Suprapubic skin (tissue), 4 donors: ENCODE measurements at regions not wholly inside any gene's neighbourhood (a gene's known extent, or its start where the extent isn't known, plus 50 kb on each side); places are given as distances from the start of the nearest gene placed in this dataset.

Experiments used
- DNase-seq, 2 donors: peaks; one replicate each; pipeline ENCODE4 v3.0.0-alpha.2; 2019; ENCODE audit warnings: low spot score in 2 of 2
- H3K27ac ChIP-seq: fragments of 200-600 bp; sonication (generic); one replicate; pipeline ENCODE4 v1.5.1; 2019
- H3K27me3 ChIP-seq: fragments of 200-600 bp; sonication (generic); one replicate; pipeline ENCODE4 v1.5.1; 2019
- H3K36me3 ChIP-seq: fragments of 200-600 bp; sonication (generic); one replicate; pipeline ENCODE4 v1.5.1; 2019
- H3K4me1 ChIP-seq: fragments of 200-600 bp; sonication (generic); one replicate; pipeline ENCODE4 v1.5.1; 2019
- H3K4me3 ChIP-seq: fragments of 200-600 bp; sonication (generic); one replicate; pipeline ENCODE4 v1.5.1; 2019; ENCODE audit warnings: mild to moderate bottlenecking
- H3K9me3 ChIP-seq: fragments of 200-600 bp; sonication (generic); one replicate; pipeline ENCODE4 v1.5.1; 2019
- EP300 ChIP-seq: sonication (generic); formaldehyde crosslinking; IDR thresholded peaks from one replicate; pipeline ENCODE4 v1.6.1; 2017; ENCODE audit warnings: antibody characterized with exemption
- POLR2A ChIP-seq, 2 donors: fragments of 450-650 bp; IDR thresholded peaks; one replicate each; pipeline ENCODE4 v1.6.1; 2017; ENCODE audit warnings: antibody characterized with exemption in 2 of 2, mild to moderate bottlenecking in 2 of 2, moderate library complexity in 2 of 2
- POLR2AphosphoS5 ChIP-seq, 3 donors: sonication (generic); formaldehyde crosslinking; IDR thresholded peaks; one replicate each; pipeline ENCODE4 v1.6.1; 2017; ENCODE audit warnings: antibody characterized with exemption in 3 of 3
- WGBS: methylation state at CpG from one replicate; pipeline ENCODE4 v1.1.5; 2018; 5-methylcytosine and 5-hydroxymethylcytosine counted together
- TF ChIP-seq, protein P1 (sequence below), 2 donors: fragments of 200-600 bp in 1 of 2; fragments of 450-650 bp in 1 of 2; sonication (generic) in 1 of 2; IDR thresholded peaks; one replicate each; pipeline ENCODE4 v1.5.1; 2016 to 2019; ENCODE audit warnings: antibody characterized with exemption in 2 of 2, mild to moderate bottlenecking in 1 of 2, moderate library complexity in 1 of 2

- DNase-seq: no peak
- TF ChIP-seq POLR2AphosphoS5 (IDR thresholded peaks at IDR 0.05): no peak
- TF ChIP-seq, protein P1, sequence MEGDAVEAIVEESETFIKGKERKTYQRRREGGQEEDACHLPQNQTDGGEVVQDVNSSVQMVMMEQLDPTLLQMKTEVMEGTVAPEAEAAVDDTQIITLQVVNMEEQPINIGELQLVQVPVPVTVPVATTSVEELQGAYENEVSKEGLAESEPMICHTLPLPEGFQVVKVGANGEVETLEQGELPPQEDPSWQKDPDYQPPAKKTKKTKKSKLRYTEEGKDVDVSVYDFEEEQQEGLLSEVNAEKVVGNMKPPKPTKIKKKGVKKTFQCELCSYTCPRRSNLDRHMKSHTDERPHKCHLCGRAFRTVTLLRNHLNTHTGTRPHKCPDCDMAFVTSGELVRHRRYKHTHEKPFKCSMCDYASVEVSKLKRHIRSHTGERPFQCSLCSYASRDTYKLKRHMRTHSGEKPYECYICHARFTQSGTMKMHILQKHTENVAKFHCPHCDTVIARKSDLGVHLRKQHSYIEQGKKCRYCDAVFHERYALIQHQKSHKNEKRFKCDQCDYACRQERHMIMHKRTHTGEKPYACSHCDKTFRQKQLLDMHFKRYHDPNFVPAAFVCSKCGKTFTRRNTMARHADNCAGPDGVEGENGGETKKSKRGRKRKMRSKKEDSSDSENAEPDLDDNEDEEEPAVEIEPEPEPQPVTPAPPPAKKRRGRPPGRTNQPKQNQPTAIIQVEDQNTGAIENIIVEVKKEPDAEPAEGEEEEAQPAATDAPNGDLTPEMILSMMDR (IDR thresholded peaks at IDR 0.05): no peak
- H3K4me3 ChIP-seq: no peak overlapping the region
- H3K36me3 ChIP-seq: no peaks in the 10 kb centered on the region
- WGBS: 70% methylated on average over 1 of the region's 1 CpG
- no peaks in the 10 kb centered on the region for H3K9me3 ChIP-seq
- no peaks in the 10 kb centered on the region for H3K4me1 ChIP-seq
- no peaks in the 10 kb centered on the region for H3K27me3 ChIP-seq
- H3K27ac ChIP-seq: no peak overlapping the region
These were observed 292.5 kb downstream of the SLITRK1 start for GRCh38 chr13:83589814-83590213.

DNA sequence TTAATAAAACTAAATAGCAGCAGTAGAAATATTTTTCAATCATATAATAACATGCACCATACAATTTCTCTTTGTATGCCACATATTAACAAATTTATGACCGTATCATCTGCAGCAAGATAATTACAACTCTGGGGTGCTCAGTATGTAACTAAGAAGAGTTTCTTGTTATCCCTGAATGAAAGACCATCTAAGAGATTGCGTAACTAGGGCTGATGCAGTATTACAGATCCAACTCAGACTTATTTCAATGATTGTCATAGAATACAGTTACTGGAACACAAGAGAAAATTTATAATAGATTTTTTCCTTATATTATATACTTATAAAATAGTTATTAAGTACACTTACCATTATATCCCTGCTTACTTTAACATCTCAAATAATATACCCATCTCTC is 305.1 kb downstream of the SLITRK1 start:
- TF ChIP-seq EP300: no peak
- TF ChIP-seq POLR2AphosphoS5 (IDR thresholded peaks at IDR 0.05): no peak
- TF ChIP-seq POLR2A (IDR thresholded peaks at IDR 0.05): no peak
- TF ChIP-seq, protein P1 (IDR thresholded peaks at IDR 0.05): no peak
- no peaks in the 10 kb centered on the region for H3K27me3 ChIP-seq
- no peak overlapping the region for H3K4me3 ChIP-seq
- no peaks in the 10 kb centered on the region for H3K36me3 ChIP-seq
- no peaks in the 10 kb centered on the region for H3K9me3 ChIP-seq
- 94% methylated on average over 2 of the region's 2 CpGs for WGBS
- H3K27ac ChIP-seq: no peak overlapping the region
- H3K4me1 ChIP-seq: no peaks in the 10 kb centered on the region
- no peak for DNase-seq

- no peak for DNase-seq
- Histone ChIP-seq H3K36me3 (no peaks in the 10 kb centered on the region), H3K4me1 (no peaks in the 10 kb centered on the region), H3K4me3 (no peak overlapping the region), H3K9me3 (no peaks in the 10 kb centered on the region), H3K27ac (no peak overlapping the region), H3K27me3 (no peaks in the 10 kb centered on the region)
- no peak for TF ChIP-seq EP300
- TF ChIP-seq POLR2A (IDR thresholded peaks at IDR 0.05): no peak
- no peak for TF ChIP-seq POLR2AphosphoS5 (IDR thresholded peaks at IDR 0.05)
- TF ChIP-seq, protein P1 (IDR thresholded peaks at IDR 0.05): no peak
- WGBS: 82% methylated on average over 3 of the region's 3 CpGs
These were observed 314.3 kb downstream of the SLITRK1 start for GRCh38 chr13:83568019-83568418.

- H3K27me3 ChIP-seq: no peaks in the 10 kb centered on the region
- H3K4me1 ChIP-seq: no peaks in the 10 kb centered on the region
- H3K36me3 ChIP-seq: no peaks in the 10 kb centered on the region
- H3K4me3 ChIP-seq: no peak overlapping the region
- H3K27ac ChIP-seq: no peak overlapping the region
- TF ChIP-seq EP300 (no peak), POLR2AphosphoS5 (IDR thresholded peaks at IDR 0.05) (no peak), POLR2A (IDR thresholded peaks at IDR 0.05) (no peak)
- TF ChIP-seq, protein P1 (IDR thresholded peaks at IDR 0.05): no peak
- WGBS: 81% methylated on average over 5 of the region's 5 CpGs
- DNase-seq: no peak
- H3K9me3 ChIP-seq: no peaks in the 10 kb centered on the region
These were observed 318.8 kb downstream of the SLITRK1 start for GRCh38 chr13:83563499-83563898.

- Histone ChIP-seq H3K27me3 (no peaks in the 10 kb centered on the region), H3K36me3 (no peaks in the 10 kb centered on the region), H3K4me3 (no peak overlapping the region), H3K9me3 (no peaks in the 10 kb centered on the region), H3K27ac (no peak overlapping the region), H3K4me1 (no peaks in the 10 kb centered on the region)
- WGBS: 95% methylated on average over 2 of the region's 2 CpGs
- no peak for DNase-seq
- no peak for TF ChIP-seq EP300
- TF ChIP-seq, protein P1 (IDR thresholded peaks at IDR 0.05): no peak
- TF ChIP-seq POLR2A (IDR thresholded peaks at IDR 0.05): no peak
- no peak for TF ChIP-seq POLR2AphosphoS5 (IDR thresholded peaks at IDR 0.05)
These were observed 324.4 kb downstream of the SLITRK1 start for GRCh38 chr13:83557845-83558244.
